Left hindlimb (tissue), 1 donor: ENCODE measurements at regions not wholly inside any gene's neighbourhood (a gene's known extent, or its start where the extent isn't known, plus 50 kb on each side); places are given as distances from the start of the nearest gene placed in this dataset.

Source experiments
- DNase-seq: peaks from one replicate; pipeline ENCODE4 v3.0.0-alpha.2; 2018

DNA sequence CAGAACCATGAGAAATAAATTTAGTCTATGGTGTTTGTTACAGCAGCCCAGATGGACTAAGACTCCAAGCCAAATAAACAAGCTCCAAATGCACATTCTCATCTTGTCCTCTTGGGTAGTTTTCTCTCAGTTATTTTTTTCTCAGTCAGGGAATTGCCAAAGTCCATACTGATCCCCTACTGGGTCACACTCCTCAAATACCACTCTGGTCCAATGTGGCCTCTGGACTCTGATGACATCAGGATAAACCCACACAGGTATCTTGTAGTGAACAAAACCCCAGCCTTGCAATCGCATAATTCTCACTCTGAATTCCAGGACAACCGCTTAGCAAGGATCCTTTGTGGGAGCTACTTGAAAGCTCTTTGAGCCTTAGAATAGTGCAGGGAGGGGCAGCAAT is 248.4 kb upstream of the JUN start:
- DNase-seq = no peak

DNA sequence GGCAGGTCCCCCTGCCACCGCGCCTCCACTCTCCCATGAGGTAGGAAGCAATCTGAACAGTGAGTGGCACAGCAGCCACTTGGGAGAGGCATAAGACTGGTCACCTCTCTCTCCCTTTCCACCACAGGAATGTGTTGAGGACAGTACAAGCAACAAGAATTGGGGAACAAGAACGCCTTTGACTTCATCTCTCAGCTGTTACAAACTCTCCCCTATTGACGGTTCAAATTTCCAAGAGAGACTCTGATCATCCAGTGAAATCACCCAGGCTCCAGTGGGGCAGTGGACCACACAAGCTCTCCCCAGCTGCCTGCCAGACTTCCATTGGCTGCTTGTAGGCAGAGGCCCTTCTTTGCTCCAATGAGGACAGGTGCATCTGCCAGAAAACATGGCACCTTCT is 249.9 kb upstream of the JUN start:
- no peak for DNase-seq

DNA sequence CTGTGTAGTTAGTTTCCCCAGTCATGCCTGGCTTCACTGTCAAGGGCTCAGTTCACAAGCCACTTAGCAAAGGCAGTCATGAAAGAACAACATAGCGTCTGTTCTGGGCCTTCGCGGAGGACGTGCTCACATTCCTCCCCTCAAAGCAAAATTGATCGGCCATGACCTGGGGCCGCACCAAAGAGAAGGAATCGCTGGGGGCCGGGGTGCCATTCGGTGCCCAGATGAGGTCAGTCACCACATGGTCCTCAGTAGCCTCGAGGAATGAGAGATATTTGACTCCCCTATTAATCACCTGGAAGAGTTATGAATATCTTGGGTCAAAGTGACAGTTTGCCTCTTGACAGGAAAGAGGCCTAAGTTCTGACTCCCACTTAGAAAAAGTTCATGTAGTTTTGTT is 251.1 kb upstream of the JUN start:
- no peak for DNase-seq

DNA sequence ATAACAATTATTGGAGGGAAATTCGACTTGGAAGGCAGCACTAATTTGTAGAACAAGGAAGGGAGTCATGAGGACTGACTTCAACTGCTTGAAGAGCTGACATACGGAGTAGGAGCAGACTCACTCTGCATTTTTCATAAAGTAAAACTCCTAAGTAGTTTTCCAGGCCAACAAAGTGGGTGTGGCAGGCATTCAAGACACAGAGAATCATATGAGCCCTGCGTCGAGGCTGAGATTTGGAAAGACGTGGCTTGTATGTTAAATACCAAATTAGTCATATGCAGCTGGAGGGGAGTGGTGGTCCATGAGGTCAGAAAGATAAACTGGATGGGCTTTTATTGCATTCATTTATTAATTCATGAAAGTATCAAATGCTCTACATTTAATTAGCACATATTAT is 255.7 kb upstream of the JUN start:
- no peak for DNase-seq

DNA sequence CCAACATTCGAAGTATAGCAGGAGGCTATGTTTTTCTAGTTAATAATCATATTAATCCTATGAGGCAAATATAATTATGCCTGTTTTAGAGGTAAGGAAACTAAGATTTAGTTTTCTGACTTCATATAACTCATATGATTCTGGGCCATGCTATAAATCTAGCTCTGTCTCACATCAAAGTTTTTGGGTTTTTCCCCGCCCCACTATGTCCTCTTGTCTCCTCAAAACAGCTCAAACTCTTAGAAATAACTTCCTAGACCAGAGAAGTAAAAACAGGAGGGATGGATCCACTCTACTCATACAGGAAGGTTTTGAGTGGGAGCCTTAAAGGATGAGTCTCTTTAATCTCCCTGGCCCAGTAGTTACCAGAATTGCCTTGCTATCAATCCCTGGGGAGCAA is 256.4 kb upstream of the FGGY start:
- no peak for DNase-seq

DNA sequence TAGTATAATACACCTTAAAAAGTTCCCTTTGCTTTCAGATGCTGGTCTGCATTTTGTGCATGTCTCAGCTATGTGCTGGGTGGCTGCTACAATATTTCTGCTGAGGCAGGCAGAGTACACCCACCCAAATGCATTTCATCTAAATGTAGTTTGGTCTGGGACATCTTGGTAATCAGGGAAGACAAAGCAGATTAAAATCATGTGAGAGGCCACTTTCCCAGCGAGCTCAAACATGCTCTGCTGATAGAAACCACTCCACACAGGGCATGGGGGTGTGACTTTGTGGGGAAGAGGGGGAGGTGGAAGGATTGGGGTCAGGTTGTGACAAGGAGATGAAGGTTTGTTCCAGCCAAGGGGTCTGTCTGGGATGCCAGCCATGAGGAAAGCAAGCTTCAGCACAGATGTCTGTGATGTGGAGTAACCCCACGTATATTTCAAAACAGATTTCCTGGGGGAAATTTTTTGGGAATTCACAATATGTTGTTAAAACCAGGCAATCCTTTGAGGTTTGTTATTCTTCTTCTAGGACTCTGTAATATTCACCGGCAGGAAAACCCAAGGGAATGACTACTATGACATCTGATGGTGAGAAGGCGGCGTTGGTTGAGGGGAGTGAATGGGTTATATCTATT is 255.1 kb upstream of the FGGY start:
- no peak for DNase-seq

DNA sequence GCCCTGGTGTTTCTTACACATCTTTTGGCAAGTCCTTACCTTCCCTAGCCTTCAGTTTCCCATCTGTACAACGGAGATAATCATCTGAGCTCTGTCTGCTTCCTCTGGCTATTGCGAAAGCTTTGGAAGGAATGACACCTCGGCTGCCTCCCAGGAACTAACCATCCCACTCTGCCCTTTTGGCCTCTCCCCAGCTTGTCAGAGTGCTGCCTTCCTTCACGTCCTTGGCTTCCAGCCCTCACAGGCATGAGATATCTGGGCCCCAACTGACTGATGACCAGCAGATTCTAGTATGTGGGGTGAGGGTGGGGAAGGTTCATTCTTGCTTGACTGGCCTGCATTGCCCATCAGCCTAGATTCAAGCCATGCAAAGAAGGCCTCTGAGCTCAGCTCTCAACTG is 253.1 kb upstream of the FGGY start:
- DNase-seq = no peak

DNA sequence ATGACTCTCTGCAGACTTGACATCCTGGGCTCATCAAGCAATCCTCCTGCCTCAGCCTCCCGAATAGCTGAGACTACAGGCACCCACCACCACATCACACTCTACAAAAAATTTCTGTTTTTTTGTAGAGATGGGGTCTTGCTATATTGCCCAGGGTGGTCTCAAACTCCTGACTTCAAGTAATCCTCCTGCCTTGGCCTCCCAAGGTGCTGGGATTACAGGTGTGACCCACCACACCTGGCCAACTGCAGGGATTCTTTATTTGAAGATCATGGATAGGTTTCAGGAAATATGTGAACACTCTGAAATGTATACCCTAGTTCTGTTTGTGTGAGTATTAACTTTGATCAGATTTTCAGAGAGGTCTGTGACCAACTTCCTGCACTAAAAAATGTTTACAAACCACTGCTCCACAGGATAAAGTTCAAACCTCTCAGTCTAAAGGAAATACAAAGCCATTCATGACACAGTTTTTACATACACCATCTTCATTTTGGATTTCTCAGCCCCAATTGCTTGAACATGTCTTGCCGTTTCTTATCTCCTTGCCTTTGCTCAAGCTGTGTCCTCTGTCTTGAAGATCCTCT is 252.3 kb upstream of the FGGY start:
- DNase-seq = no peak

DNA sequence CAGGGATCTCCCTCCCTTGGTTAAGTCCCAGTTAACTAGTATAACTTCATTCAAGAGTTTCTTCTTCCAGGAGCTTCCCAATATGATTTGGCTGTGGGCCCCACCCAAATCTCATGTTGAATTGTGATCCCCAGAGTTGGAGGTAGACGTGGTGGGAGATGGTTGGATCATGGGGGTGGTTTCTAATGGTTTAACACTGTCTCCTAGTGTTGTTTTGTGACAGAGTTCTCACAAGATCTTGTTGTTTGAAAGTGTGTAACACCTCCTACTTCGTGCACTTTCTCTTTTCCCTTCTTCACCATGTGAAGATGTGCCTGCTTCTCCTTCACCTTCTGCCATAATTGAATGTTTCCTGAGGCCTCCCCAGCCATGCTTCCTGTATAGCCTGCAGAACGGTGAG is 251.8 kb upstream of the FGGY start:
- DNase-seq = no peak

DNA sequence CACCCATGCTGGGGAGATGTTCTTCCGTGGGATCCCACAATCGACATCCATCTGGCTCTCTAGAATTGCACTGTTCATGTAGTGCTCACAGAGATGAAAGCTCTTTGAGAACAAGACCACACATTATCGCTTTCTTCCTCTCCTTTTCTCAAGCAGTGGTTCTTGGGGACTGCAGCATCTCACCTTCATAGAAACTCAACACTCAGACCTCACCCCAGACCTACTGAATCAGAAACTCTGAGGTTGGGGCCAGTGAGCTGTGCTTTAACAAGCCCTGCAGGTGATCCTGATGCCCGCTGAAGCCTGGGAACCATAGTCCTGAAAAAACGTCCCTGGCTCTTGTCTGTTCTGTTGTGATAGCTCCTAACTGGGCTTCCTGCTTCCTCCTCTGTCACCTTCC is 251.3 kb upstream of the FGGY start:
- DNase-seq = no peak

DNA sequence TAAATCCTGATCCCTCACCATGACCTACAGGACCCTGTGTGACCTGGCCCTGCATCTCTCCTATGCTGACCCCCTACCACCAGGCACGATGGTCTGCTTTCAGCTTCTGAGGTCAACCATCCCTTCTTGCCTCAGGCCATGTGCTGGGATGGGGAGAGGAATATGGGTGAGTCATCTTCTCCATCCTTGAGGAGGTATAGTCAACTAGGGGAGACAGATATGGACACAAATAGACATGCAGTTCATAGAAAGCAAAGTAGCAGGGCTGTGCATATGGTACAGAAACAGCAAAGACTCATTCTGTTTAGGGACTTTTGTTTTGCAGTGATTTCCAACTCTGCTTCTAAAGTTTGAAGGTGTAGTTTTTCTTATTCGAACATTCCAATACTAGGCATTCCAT is 250.8 kb upstream of the FGGY start:
- DNase-seq = no peak

DNA sequence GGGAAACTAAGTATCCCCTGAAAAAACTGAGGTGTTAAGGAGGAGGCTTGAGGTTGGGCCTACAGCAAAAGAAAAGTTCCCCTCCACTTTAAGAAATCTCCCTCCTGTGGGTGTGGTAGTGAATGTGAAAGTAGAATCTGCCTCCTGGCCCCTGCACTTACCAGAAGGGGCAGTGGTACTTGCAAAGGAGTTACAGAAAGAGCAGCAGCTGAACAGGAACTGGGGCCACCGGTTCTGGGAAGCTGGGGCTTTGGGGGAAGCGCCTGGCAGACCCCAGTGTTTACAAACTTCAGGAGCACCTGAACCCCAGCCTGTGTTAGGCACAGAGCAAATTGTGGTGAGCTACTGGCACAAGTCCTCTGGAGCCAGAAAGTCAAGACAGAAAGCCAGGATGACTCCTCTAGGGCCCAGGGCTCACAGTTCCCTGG is 250.2 kb upstream of the FGGY start:
- DNase-seq = no peak

DNA sequence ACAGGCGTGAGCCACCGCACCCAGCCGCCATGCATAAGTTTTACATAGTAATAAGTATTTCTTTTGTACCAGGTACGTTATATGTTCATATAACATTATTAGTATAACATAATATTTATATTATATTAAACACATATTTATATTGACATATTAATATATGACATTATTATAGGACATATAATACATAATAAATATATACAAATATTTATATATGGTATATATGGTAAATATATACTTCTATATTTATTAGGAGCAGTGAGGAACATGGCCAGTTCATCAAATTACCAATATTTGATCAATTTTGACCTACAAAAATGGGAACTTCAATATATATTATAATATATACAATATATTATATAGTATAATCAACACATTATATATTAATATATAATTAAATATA is 245.9 kb upstream of the FGGY start:
- no peak for DNase-seq

DNA sequence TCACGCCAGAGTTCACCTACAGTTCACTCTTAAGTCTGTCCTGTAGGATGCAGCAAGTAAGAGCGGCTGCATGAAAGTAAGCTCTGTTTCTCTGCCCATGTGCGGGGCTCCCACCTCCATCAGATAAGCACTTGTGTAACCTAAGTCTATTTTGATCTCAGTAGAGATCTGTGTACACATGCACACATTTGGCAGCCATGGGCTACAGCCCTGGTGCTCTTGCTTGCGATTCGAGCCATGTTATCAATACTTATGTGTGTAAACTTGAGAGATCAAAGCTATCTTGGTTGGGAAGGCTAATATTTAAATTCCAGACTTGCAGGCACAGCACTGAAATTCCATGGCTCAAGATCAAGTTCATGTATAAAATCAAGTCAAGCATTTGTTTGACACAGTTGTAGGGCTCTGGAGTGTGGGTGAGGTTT is 244.7 kb upstream of the FGGY start:
- DNase-seq = no peak

DNA sequence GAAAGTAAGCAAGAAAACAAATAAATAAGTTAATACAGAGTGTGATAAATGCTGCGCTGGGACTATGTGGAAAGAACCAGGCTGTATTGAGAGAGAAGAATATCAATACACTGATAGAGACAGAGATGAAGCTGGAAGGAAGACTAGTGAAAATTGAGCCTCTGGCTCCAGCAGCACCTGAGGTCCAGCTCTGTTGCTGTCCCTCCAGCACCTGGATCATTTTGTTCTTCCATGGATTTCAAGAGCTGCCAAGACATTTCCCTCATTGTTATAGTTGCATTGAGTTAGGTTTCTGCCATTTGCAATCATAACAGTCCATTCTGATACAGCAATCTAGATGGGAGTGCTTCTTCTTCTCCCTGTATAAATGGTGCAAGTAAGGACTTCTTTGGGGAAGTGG is 242.7 kb upstream of the FGGY start:
- no peak for DNase-seq

DNA sequence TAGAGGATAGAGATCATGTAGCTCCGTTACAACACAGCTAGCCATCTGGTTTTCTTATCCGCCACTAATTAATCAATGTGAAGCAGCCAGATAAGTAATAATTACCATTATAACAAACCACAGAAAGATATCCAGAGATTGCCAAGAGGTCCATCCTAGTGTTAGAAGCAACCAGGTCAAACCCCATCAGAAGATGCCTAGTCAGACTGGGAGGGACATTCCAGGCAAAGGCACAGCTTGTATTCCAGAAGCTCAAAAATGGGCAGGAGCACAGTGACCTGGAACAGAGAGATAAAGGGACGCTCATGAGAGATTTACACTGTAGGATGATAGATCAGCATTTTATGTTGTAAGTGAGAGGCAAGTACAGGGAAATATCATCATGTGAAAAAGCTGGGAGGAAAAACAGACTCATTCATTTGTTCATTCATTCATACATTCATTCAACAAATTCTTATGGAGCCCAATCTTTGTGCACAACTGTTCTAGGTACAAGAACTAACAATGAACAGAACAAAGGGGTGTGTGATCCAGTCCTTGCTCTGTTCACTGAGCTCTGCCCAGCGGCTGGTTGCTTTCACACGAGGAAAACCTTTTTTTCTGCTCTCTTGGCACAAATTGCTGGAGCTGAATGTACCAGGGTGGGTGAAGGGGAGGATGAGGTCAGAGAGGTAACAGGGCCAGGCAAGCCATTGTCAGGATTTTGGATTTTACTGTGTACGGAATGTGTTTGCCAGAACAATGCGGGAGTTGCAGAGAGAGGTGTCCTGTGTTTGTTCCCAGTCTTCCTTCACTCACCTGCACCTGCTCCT is 240.8 kb upstream of the FGGY start:
- DNase-seq = no peak

DNA sequence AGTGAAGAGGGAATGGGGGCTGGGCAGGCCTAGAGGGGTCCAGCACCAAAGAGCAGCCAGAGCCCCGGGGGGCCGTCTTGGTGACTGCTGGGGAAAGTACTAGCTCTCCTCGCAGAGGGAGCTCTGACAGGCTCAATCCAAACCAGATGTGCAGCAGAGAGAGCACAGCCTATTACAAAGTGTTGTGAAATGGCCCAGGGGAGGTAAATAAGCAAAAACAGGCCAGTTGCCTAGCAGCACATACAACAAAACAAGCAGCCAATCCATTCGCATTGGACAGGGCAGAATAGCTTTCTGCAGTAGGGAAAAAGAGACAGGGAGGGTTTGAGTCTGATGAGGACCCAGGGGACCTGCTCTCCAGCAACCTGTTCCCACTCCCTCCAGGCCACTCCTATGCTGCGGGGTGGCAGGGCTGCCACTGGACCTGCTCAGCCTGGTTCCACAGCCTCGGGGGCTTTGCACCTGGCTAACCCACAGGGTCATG is 239.6 kb upstream of the FGGY start:
- peak; percentile 87 for DNase-seq

DNA sequence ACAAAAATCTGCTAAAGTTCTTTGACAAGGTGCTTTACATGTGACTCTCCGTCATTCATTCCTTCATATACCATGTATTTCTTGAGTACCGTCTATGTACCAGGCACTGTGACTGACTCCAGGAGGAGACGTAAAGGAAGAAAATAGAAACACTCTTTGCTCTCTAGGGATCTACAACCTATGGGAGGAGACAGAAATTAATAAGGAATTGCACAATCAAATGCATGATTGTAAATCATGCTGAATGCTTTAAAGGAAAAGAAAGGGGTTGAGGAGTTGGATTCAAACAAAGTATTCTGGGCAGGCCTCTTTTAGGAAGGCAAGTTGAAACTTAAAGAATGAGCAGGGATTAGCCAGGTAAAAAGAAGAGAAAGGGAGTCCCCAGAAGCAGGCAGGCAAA is 239.1 kb upstream of the FGGY start:
- DNase-seq = no peak

DNA sequence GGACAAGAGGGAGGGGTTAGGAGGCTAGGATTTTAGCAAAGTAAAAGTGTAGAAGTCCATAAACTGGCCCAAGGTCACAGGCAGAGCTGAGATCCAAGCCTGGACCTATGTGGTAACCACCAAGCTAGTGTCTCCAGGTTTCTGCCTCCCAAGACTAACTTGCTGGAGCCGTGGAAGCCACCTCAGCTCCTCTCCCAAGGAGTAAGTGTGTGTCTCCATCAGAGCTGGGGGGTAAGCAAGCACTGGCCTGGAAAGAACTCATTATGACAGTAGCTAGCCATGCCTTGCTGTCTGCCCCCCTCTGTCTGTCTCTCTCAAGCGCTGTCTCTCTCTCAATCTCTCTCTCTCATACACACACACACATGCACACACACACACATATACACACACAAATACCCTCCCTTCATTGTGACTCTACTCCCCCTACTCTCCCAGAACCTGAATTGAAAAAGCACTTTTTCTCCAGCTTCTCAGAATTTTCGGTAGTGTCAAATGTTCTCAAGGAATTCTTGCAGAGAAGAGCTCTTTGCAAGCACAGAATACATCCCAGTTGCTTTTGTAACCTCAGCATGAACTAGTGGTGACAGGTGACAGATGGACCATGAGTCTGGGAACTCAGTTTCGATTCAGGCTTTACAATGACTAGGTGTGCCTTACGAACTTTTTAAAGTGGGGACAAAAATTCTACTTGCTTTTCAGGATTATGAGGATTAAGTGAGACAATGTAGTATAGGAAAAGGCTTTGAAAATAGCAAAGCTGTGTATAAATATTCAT is 238.0 kb upstream of the FGGY start:
- DNase-seq = no peak

DNA sequence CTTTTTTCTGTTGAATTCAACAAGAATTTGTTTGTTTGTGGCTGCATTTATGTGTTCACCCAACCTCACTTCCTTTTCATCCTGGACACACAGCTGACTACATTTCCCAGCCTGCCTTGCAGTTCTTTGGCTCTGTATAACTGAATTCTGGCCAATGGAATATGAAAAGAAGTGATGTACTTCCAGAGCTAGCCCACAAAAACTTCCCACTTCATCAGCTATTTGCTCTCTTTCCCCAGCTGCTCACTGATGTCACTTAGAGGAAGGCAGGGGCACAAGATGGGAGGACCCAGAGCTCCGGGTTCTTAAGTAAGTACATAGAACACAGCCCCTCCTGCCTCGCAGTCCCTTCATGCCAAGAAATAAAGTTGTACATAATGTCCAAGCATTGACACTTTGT is 235.0 kb upstream of the FGGY start:
- DNase-seq = peak; percentile 88

DNA sequence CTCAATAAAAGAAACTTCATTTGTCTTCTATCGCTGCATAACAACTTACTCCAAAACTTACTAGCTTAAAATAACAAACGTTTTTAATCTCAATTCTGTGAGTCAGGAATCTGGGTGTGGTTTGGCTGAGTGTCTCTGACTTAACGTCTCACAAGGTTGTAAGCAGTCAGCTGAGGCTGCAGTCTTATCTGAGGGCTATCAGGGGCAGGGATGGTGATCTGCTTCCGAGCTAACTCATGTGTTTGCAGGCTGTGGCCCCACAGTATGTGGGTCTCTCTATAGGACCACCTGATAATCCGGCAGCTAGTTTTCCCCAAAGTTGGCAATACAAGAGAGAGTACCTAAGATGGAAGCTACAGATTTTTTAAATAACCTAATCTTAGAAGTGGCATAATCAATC is 234.2 kb upstream of the FGGY start:
- no peak for DNase-seq

DNA sequence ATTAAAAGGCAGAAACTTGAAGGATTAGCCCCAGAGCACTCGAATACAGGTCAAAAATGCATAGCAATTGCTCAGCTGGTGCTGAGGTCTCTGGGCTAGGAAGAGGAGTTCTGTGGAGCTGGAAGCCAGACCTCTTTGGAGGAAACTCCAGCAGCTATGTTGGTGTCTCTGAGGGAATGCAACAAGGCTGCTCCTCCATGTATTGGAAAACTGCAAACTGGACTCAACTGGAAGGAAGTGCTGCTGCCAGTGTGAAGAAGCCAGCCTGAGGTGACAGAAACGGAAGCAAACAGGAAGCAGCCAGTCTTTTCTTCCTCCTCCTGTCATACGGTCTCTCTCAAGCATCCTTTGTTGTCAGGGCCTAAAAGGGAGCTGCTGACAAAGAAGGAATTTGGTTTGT is 233.4 kb upstream of the FGGY start:
- no peak for DNase-seq

DNA sequence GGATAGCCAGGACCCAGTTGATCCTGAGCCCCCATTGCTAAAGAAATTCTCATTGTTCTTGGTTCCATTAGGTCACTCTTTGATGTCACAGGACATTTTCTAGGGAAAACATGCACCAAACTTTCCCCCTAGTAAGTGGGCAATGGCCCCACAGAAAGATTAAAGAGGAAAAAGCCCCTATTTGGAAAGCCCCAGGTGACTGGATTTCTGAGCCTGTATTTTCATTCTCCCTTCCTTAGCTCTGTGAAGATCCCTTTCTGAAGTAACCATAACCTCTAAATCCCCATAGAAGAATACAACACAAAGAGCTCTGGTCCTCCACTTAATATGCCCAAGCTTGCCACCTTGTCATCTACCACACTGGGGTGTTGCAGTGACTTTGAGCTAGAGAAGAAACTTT is 232.3 kb upstream of the FGGY start:
- no peak for DNase-seq

DNA sequence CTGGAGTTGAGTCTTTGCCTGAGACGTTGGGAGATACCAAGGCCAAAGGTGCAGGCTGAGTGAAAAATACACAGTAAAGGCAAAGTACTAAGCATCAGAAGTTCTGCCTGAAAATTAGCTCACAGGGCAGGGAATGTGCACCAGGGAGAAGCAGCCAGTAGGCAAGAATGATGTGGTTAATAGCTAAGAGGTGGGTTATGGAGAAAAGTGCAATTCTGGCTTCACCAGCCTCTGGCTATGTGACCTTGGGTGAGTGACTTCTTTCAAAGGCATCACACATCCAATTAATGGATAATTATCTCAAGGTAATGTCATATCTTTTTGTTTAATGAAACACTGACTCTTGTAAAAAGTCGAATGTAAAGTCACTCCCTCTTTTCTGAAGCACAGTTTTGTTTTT is 230.7 kb upstream of the FGGY start:
- no peak for DNase-seq
